K562 (cell line): ENCODE measurements at regions not wholly inside any gene's neighbourhood (a gene's known extent, or its start where the extent isn't known, plus 50 kb on each side); places are given as distances from the start of the nearest gene placed in this dataset.

ENCODE experiments used
- CHD4 ChIP-seq: fragments of 200-600 bp; sonication (generic); IDR thresholded peaks from 3 replicates; pipeline ENCODE4 v1.6.1; 2012; ENCODE audit warnings: low read depth, mild to moderate bottlenecking, mixed read lengths, low read length, inconsistent platforms; ENCODE audit not compliant: insufficient read depth, insufficient replicate concordance, poor library complexity, severe bottlenecking
- ELF1 ChIP-seq: fragments of 200-800 bp; sonication (Bioruptor generic); IDR thresholded peaks from 2 replicates; pipeline ENCODE4 v1.6.1; 2016; ENCODE audit warnings: missing genetic modification characterization, missing compliant biosample characterization
- ETS2 ChIP-seq: IDR thresholded peaks from 2 replicates; pipeline ENCODE4 v1.6.1; 2016; ENCODE audit warnings: borderline replicate concordance, missing genetic modification characterization, mild to moderate bottlenecking, moderate library complexity, missing compliant biosample characterization; ENCODE audit not compliant: poor library complexity, severe bottlenecking
- EWSR1 ChIP-seq: fragments of 450-650 bp; IDR thresholded peaks from 2 replicates; pipeline ENCODE4 v1.6.1; 2018; ENCODE audit warnings: borderline replicate concordance, mild to moderate bottlenecking, low read depth, moderate library complexity; ENCODE audit not compliant: partially characterized antibody
- HMG20B ChIP-seq: fragments of 250-450 bp; sonication (Bioruptor Pico); IDR thresholded peaks from 2 replicates; pipeline ENCODE4 v1.5.0; 2021; ENCODE audit warnings: mild to moderate bottlenecking
- HOXB6 ChIP-seq: fragments of 250-450 bp; sonication (Bioruptor Pico); IDR thresholded peaks from 2 replicates; pipeline ENCODE4 v1.5.1; 2022; ENCODE audit warnings: mild to moderate bottlenecking, borderline replicate concordance
- JUND ChIP-seq, 2 experiments: IDR thresholded peaks; 2 replicates in 1 of 2; 3 replicates in 1 of 2; pipeline ENCODE4 v1.6.1; 2011; ENCODE audit warnings: borderline replicate concordance in 2 of 2, low read depth in 2 of 2, low read length in 2 of 2, improper control_type of control experiment in 1 of 2, missing biosample characterization in 1 of 2, missing genetic modification characterization in 1 of 2, missing genetic modification reagents in 1 of 2
- MAFG ChIP-seq: fragments of 450-650 bp; conservative IDR thresholded peaks from 2 replicates; pipeline ENCODE4 v1.6.1; 2016; ENCODE audit warnings: missing genetic modification characterization, missing compliant biosample characterization
- NCOA4 ChIP-seq: fragments of 450-650 bp; IDR thresholded peaks from 2 replicates; pipeline ENCODE4 v1.6.1; 2018; ENCODE audit warnings: mild to moderate bottlenecking; ENCODE audit not compliant: partially characterized antibody
- POU5F1 ChIP-seq: fragments of 150-350 bp; IDR thresholded peaks from 2 replicates; pipeline ENCODE4 v1.6.1; 2014; ENCODE audit warnings: borderline replicate concordance, low read length, low read depth, mild to moderate bottlenecking; ENCODE audit not compliant: partially characterized antibody
- RBM17 ChIP-seq: fragments of 200-400 bp; formaldehyde crosslinking; IDR thresholded peaks from 2 replicates; pipeline ENCODE4 v1.6.1; 2017; ENCODE audit warnings: low read depth, mild to moderate bottlenecking, low read length, borderline replicate concordance
- SAFB2 ChIP-seq: fragments of 200-400 bp; formaldehyde crosslinking; IDR thresholded peaks from 2 replicates; pipeline ENCODE4 v1.6.1; 2018; ENCODE audit warnings: borderline replicate concordance, low read length, low read depth, moderate library complexity; ENCODE audit not compliant: severe bottlenecking
- ZC3H8 ChIP-seq: fragments of 450-650 bp; IDR thresholded peaks from 2 replicates; pipeline ENCODE4 v1.6.1; 2017
- ZNF121 ChIP-seq: sonication (generic); formaldehyde crosslinking; conservative IDR thresholded peaks from 2 replicates; pipeline ENCODE4 v1.8.0; 2022; ENCODE audit warnings: missing genetic modification reagents
- ZNF316 ChIP-seq: fragments of 450-650 bp; IDR thresholded peaks from 2 replicates; pipeline ENCODE4 v1.6.1; 2016
- TF ChIP-seq, protein P1 (sequence below), 2 experiments: fragments of 450-650 bp; conservative IDR thresholded peaks; 2 replicates each; pipeline ENCODE4 v1.6.1; 2017; ENCODE audit warnings: mild to moderate bottlenecking in 2 of 2, moderate library complexity in 2 of 2

DNA sequence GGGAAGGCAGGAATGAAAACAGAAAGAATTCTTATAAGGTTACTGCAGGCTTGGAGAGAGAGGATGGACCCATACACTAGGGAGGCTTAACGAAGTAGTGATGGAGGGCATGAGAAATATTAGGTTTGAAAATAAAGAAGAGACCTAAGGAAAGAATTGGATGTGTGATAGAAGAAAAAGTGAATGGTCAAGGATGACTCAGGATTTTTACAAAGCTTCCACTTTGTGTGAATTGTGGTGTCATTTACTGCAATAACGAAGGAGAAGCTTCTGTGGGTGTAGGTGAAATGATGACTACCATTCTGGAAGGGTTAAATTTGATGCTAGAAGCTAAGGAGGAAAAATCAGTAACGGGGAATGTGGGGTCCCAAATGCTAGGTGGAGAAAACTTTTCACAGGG is 191.2 kb downstream of the UTRN start (continued):
- TF ChIP-seq NCOA4 (no peak), RBM17 (no peak), ELF1 (no peak), ETS2 (tag) (no peak), HMG20B (CRISPR knock-in tag) (no peak), MAFG (tag) (peak; percentile 83), POU5F1 (no peak), ZC3H8 (no peak), ZNF316 (peak; percentile 67), CHD4 (no peak), EWSR1 (no peak), ZNF121 (CRISPR knock-in tag) (no peak), JUND (IDR thresholded peaks at IDR 0.05; ENCODE audit: borderline replicate concordance, low read depth, low read length) (no peak), JUND (tag; IDR thresholded peaks at IDR 0.05; ENCODE audit: borderline replicate concordance, low read depth, low read length) (no peak), HOXB6 (CRISPR knock-in tag) (no peak), SAFB2 (no peak)
- TF ChIP-seq, protein P1, sequence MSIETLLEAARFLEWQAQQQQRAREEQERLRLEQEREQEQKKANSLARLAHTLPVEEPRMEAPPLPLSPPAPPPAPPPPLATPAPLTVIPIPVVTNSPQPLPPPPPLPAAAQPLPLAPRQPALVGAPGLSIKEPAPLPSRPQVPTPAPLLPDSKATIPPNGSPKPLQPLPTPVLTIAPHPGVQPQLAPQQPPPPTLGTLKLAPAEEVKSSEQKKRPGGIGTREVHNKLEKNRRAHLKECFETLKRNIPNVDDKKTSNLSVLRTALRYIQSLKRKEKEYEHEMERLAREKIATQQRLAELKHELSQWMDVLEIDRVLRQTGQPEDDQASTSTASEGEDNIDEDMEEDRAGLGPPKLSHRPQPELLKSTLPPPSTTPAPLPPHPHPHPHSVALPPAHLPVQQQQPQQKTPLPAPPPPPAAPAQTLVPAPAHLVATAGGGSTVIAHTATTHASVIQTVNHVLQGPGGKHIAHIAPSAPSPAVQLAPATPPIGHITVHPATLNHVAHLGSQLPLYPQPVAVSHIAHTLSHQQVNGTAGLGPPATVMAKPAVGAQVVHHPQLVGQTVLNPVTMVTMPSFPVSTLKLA (conservative IDR thresholded peaks at IDR 0.05), result no peak
